ENCODE measurements at regions not wholly inside any gene's neighbourhood (a gene's known extent, or its start where the extent isn't known, plus 50 kb on each side); places are given as distances from the start of the nearest gene placed in this dataset.
"Not testable (repeated sequence)": the region's sequence is repeated elsewhere in the genome, so short reads cannot be mapped to it uniquely, and the experiment has no call there.

DNA sequence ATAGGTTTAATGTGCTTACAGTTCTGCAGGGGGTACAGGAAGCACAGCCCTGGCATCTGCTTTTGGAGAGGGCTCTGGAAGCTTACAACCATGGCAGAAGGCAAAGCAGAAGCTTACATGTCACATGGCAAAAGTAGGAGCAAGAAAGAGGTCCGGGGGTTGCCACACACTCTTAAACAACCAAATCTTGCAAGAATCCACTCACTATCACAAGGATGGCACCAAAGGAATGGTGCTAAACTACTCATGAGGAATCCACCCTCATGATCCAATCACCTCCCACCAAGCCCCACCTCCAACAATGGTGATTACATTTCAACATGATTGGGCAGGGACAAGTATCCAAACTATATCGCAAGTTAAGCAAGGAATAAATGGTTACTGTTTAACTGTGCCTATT lies 255.8 kb upstream of the AVPR1A start:
- no peak for DNase-seq

DNA sequence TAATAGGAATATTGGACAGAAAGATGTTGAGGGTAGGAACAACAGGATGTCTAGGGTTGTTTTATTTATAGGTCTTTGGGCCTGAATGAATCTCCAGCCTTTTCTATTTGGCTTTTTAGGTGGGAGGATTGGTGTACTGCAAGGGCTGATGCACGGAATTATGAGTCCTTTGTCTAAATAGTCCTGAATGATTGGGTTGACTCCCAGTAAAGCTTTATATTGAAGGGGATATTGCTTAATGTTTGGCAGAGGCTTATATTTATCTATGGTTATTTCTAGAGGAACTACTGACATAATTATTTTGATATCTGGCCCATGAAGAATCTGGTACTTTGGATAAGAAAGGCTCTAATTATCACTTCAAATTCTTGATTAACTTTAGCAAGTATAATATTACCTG lies 253.6 kb upstream of the AVPR1A start:
- DNase-seq = no peak

DNA sequence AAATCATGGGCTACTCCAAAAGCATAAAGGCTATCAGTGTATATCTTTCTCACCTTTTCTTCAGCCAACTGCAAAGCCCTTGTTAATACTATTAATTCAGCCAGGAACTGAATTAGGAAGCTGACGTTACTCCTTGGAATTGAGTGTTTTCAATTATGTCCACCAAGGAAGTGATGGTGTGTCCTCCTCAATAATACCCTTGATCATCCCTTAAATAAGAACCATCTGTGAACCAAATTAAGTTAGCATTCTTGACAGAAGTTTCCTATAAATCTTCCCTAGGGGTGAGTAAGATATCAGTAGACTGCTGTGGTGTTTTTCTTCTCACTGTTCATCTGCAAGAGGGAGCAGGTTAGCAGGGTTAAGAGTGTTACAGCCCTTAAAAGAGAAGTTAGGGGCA lies 252.3 kb upstream of the AVPR1A start:
- no peak for DNase-seq

DNA sequence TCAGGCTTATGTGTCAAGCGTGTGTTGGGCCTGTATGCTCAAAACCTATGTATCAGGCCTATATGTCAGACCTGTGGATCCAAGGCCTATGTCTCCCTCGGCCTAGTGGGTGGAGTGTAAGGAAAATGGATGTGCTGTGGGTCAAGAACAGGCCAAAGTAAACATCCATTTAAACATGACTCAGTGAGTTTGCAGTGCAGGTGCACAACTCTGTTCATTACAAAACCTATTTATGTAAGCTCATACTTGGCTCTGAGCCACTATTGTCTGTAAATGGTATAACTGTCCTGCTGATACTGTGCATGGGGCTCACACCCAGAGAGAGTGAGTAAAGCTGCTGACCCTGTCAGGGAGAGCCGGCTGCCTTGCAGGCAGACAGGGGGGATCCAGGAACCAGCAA lies 249.7 kb upstream of the AVPR1A start:
- DNase-seq = no peak

DNA sequence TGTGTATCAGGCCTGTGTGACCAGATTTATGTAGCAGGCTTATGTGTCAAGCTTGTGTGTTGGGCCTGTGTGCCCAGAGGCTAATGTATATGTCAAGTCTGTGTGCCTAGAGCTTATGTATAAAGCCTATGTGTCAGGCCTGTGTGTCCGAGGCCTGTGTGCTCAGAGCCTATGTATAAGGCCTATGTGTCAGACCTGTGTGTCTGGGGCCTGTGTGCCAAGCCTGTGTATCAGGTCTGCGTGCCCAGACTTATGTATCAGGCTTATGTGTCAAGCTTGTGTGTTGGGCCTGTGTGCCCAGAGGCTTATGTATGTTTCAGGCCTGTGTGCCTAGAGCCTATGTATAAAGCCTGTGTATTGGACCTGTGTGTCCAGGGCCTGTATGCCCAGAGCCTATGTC lies 249.3 kb upstream of the AVPR1A start:
- DNase-seq = no peak

DNA sequence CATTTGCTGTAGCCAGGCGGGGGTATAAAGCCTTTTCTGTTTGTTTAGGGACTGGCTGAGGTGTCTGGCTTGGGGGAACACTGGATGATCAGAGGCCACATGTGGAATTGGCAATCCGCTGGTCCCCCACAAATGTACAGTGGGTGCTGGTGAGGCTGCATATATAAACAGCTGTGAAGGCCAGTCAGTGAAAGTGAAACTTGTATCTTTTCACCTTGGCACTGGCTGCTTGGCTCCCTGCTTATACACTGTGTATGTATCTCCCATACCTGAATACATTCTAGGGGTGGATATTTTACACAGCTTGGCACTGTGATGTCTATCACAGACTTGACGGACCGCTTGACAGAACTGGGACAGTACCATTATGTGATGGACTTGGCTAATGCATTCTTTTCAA lies 246.8 kb upstream of the AVPR1A start:
- no peak for DNase-seq

DNA sequence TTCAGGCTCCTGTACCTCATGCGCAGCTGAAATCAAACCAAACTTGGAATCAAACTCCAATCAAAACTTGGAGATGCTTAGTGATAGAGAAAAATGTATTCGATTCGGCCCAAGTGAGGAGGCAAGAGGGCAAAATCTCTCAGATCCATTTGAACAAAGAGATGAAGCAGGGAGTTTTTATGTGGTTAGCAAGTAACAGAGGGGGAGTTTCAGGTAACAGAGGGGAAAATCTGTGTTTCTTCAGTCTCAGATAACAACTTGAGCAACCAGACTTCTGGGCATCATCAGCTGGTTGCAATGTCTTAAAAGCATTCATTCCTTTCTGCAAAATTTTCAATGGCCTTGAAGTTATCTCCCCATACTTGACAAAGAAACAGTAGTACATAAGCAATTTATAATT lies 245.1 kb upstream of the AVPR1A start:
- DNase-seq = no peak

DNA sequence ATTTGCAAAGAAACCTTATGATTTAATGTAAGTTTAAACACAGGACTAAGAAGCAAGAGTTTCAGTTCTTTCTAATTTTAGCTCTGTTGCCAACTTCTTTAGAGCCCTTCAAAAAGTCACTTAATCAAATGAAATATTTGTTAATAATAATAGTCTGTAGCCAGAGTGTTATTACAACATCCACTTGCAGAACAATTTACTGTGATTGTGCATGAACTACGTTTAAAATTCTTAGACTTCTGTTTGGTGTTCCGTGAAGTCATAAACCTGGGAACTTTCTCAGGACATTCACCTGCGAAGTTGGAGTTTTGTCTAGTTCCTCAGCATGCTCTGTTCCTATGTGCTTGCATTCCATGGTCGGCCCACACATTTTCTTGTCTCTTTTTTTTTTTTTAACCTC lies 244.0 kb upstream of the AVPR1A start:
- DNase-seq = no peak

DNA sequence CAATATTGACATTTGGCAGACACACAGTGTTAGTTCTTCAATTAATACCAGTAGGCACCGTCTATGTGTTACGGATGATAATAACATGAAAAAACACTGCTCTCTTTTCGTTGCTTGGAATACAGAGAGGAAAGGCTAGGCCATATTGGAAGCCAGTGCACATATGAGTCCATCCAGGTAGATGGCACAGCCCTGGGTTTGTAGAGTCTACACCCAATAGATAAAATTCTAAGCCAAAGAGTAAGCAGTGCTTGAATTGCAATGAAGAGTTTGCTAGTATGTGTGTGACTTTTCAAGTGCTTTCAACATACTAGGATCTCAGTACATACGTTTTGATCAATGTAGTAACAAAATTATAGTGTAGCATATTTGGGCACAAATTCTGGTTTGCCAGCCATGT lies 243.3 kb upstream of the AVPR1A start:
- DNase-seq = no peak

DNA sequence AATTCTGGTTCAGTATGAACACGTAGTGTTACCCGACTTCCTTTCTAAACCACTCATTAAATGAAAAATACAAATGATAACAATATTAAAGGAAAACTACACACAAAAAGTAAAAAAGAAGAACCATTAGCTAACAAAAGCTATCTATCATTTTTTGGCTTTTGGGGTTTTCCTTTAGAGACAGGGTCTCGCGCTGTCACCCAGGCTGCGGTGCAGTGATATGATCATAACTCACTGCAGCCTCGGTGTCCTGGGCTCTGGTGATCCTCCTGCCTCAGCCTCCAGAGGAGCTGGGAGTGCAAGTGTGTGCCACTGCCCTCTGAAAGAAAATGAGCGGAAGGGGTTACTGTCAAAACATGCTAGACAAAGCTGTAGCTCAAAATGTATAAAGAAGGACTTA lies 238.2 kb upstream of the AVPR1A start:
- no peak for DNase-seq

DNA sequence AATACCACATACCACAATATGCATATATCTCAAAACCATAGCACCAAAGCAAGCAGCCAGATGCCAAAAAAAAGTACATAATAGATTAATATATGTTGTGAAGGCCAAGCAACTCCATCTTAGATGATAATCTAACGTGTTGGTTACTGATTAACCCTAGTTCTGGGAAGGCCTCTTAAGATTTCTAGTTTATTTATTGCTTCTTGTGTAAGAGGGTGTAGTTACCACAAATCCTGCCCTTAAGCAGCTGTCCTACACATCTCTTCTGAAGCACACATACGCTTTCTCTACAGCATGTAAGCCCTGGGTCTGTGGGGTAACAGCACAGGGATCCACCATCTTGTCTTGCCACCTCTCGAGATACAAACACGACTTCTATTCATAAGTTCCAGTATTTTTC lies 236.8 kb upstream of the AVPR1A start:
- no peak for DNase-seq

DNA sequence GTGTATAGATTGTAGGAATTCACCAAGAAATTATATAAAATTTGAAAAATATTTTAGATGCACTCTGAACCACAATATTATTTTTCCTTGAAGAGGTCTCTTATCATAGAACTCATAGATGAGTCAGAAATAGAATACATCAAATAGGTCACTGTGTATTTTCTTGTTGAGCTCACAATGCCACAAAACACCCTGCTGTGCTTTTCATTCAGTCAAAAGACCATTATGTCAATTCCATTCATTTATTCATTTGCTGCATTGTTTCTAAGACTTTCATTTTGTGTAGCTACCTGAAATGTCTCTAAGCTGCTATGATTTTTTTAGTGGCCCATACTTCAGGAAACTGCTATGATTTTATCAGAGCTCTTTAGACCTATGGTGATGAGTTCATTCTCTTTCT lies 231.9 kb upstream of the AVPR1A start:
- DNase-seq = no peak

DNA sequence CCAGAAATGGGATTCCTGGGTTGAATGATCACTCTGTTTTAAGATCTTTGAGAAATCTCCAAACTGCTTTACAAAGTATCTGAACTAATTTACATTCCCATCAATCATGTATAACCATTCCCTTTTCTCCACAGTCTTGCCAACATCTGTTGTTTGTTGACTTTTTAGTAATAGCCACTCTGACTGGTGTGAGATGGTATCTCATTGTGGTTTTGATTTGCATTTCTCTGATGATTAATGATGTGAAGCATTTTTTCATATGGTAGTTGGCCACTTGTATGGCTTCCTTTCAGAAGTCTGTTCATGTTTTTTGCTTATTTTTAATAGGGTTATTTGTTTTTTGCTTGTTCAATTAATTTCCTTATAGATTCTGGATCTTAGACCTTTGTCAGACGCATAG lies 211.8 kb upstream of the AVPR1A start:
- DNase-seq = no peak

DNA sequence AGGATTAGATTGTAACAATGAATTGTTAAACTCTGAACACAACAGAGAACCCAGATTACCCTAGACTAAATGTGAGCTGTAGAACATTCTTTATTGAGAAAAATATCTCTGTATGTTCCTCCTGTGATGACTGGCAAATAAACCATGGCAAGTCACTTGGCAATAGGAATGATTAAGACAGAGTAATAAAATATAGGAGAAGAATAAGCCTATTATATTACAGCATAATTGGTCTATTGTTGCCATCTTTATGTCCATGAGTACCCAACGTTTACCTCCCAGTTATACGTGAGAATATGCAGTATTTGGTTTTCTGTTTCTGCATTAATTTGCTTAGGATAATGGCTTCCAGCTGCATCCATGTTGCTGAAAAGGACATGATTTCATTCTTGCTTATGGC lies 211.2 kb upstream of the AVPR1A start:
- DNase-seq = no peak

DNA sequence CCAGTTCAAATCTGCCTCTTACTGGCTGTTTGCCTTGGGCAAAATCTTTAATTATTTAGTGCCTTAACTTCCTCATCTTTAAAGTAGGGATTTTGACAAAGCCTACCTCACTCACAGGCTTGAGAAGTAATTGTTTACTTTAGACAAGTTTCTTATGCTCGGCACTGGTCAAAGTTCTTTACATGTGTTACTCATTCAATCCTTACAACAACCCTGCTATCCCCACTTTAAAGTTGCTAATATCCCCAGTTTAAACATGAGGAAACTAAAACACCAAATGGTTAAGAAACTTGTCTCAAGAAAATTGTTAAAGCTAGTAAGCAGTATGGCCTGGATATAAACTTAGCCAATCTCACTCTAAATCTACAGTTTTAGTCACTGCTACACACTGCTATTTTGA lies 204.0 kb upstream of the AVPR1A start:
- no peak for DNase-seq

DNA sequence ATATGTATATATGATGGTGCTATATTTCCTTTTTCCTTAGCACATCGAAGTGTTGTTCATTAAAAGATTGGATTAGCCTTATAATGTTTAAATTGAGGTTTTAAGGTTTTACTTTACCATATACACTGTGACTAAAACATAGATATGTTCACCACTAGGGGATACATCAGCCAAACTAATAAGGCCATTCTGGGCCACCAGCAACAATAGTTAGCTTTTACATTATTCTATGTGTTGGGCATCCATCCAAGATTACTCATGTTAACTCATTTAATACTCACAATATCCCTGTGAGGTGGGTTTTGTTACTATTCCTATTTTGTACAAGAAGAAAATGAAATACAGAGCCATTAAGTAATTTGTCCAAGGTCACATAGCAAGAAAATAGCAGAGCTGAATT lies 202.6 kb upstream of the AVPR1A start:
- no peak for DNase-seq

DNA sequence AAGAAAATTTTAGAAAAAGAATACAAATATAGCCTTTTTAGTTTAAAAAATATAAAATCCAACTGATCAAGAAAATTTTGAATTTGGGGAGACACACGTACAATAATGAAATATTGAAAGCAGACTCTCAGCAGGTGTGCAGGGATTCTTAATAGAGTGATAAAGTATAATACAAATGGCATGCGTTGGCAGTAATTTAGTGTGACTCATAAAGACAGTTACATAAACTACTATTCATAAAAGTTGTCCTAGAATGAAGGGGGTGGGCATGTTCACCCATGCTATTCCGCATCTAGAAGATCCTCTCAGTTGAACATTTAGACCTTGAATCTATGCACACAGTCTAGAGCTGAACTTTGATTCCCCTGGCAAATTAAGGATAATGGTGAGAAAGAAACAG lies 200.4 kb upstream of the AVPR1A start:
- DNase-seq = no peak

DNA sequence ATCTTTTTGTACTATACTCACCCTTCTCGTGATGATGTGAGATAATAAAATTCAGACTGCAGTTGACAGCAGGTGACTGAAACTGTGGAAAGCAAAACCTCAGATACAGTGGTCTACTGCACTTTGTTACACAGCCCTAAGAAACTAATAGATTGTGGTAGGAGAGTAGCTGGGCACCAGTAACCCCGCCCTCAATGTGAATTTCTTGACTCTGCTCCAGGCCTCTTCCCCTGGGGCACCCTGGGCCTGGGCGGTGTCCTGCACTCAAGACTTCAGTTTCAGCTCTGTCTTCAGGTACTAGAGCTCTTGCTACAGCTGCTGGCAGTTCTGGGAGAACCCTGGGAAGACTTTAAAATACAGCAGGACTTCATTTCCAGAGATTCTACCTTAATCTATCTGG lies 197.6 kb upstream of the AVPR1A start:
- DNase-seq = no peak

DNA sequence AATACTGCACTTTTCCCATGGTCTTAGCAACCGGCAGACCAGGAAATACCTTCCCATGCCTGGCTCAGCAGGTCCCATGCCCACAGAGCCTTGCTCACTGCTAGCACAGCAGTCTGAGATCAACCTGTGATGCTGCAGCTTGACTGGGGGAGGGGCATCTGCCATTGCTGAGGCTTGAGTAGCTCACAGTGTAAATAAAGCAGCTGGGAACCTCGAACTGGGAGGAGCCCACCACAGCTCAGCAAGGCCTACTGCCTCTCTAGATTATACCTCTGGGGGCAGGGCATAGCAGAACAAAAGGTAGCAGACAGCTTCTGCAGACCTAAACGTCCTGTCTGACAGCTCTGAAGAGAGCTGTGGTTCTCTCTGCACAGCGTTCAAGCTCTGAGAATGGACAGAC lies 186.2 kb upstream of the AVPR1A start:
- DNase-seq = not testable (repeated sequence)

DNA sequence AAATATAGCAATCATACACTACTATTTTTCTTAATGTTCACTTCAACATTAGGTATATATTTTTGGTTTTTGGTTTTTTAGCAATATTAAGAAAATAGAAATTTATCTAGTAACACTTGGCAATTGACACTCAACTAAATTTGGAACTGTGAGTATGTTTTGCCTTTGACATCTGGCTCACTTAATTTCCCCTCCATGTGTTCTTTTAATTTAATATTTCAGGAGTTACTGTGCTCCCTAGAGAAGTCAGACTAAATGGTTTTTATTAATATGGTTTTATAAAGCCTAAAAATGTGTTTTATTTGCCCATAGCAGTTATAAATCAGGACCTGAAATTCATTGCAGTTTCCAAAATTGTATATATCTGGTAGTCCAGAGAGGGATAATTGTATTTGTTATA lies 175.3 kb upstream of the AVPR1A start:
- DNase-seq = no peak

DNA sequence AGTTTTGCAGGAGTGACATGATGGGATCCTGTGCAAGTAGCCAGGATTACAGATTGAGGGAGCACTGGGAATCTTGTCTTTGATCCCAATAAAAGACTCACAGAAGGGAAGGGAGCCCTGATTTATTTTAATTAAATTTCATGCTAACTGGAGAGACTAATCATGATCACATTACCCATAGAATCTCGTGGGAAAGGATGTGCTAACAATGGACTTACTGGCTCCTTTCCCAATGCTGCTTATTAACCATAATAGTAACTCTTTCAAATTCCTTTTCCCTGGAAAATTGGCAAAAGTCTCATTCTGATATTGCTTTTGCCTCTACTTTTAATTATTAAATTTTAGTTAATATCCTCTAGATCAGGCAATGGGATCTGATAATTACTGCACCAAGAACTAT lies 174.8 kb upstream of the AVPR1A start:
- no peak for DNase-seq

DNA sequence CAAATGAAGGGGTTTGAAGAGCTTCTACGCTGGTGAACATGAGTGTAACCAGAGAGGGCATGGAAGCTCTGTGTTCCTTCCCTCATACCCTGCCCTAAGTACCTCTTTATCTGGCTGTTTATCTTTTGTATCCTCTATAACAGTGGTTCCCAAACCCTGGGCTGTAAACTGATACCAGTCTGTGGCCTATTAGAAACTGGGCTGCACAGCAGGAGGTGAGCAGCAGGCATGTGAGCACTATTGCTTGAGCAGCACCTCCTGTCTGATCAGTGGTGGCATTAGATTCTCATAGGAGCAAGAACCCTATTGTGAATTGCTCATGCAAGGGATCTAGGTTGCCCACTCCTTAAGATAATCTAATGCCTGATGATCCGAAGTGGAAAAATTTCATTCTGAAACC lies 172.9 kb upstream of the AVPR1A start:
- no peak for DNase-seq

DNA sequence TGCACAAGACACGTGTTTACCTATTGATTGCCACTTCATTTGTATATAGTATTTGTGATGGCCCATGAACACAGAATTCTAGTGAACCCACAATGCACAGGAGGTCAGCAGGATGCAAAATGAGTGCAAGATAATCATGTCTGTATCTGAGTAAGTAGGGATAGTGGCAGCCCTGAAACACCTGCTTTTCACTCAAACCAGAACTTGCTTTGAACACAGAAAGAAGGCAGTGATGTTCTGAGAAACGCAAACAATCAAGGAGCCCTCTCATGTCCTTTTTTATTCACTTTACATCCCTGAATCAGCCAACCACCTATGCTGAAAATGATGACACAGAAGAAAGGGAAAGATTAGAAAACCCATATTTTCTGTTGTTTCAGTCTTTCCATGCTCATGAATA lies 170.4 kb upstream of the AVPR1A start:
- DNase-seq = no peak

DNA sequence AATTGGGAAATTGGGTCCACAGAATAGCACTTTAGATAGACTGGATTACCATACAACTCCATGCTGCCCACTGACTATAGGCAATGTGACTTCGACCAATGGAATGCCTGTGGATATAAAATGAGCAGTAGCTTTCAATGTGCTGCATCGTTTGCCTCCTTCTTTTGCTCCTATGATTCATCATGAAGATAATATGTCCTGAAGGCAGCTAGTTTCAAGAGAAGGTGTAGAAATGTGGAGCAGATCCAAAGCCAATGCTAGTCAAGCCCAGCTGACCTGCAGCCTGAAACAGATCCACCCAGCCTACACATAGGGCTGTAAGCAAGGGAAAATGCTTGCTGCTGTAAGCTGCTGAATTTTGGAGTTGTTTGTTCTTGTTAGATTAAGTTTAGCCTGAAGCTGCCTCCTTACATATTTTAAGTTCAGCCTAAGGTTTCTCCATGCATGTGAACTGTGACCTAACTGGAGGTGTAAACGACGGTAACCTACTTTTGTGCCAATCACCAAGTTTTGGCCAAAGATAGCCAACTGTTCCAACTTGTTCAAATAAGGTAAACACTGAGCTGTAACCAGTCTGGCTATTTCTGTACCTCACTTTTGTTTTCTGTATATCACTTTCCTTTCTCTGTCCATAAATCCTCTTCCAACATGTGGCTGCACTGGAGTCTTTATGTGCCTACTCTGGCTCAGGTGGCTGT lies 169.1 kb upstream of the AVPR1A start:
- no peak for DNase-seq

DNA sequence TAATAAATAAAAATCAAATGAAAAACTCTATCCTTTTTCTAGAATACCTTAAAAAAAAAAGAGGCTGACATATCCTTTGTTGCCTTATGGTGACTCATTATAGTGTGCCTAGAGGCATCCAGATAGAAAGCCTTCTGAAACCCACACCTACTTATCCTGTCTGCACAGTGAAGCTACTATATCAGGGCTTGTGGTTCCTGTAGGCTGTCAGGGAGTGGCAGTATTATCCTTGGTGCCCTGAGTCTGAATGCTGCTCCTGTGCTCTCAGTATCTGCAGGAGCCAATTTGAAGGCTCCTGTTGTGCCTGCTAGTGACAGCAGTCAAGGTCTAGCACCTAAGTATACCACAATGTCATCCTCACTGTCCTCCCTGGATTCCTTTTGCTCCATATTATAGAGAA lies 168.4 kb upstream of the AVPR1A start:
- no peak for DNase-seq

DNA sequence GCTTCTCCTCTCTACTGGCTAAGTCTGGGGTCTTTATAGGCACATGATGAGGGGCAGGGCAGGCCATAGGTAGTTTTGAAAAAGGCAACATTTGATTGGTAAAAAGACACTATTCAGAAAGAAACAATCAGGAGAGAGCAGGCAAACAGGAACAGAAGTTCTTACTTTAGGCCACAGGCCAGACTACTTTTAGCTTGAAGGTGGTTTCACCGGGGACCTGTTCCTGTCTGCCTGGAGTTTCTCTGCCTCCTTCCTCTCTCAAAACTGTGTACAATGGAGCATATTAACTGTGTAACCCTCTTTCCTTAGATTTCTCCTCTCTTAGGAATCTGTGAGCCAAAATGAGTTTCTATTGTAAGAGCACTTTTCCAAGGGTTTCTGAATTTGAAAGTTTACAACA lies 167.9 kb upstream of the AVPR1A start:
- no peak for DNase-seq
